ENCODE measurements at regions not wholly inside any gene's neighbourhood (a gene's known extent, or its start where the extent isn't known, plus 50 kb on each side); places are given as distances from the start of the nearest gene placed in this dataset.

DNA sequence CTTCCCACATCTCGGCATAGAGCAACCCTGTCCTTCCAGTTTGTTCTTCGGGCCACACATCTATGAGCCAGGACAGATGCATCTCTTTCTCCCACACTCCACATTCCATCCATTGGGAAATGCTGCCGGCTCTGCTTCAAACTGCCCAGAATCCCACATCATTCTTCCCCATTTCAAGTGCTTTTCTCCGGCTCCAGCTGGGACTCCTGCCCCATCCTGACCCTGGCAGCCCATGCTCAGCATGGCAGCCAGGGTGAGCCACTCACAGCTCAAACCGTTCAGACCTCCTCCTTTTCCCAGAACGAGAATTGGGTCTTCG, 132.8 kb upstream of the SDK2 start:
- Histone ChIP-seq H3K4me3 (replicated peaks in 1 of 2; ENCODE audit: low read depth in 1 of 2, low read length in 2 of 2) (no peak overlapping the region), H3K9me3 (ENCODE audit: control insufficient read depth in 1 of 2, insufficient read depth in 1 of 2, low read depth in 1 of 2, low read length in 2 of 2) (no peaks in the 10 kb centered on the region), H3K9me2 (ENCODE audit: insufficient read depth) (no peaks in the 10 kb centered on the region), H3K36me3 (ENCODE audit: control insufficient read depth in 1 of 2, insufficient read depth in 2 of 2, low read length in 2 of 2) (no peaks in the 10 kb centered on the region), H3K4me1 (ENCODE audit: control insufficient read depth in 1 of 2, insufficient read depth in 2 of 2, low read length in 2 of 2) (no peaks in the 10 kb centered on the region), H4K20me1 (ENCODE audit: insufficient read depth) (no peaks in the 10 kb centered on the region), H3K27me3 (ENCODE audit: insufficient read depth, low read length) (peaks cover 56% of the 10 kb centered on the region), H3K27ac (ENCODE audit: low read depth, low read length) (no peak overlapping the region), H3K4me2 (ENCODE audit: low read length) (no peak overlapping the region), H3K79me2 (ENCODE audit: insufficient read depth, low read length) (no peaks in the 10 kb centered on the region), H3K9ac (ENCODE audit: low read length) (no peak overlapping the region), H2AFZ (ENCODE audit: low read depth, low read length, poor library complexity, severe bottlenecking) (no peak overlapping the region)
- ChIA-PET POLR2A (no interaction called here), CTCF (no interaction called here), RAD21 (ENCODE audit: low non-redundant PET in 1 of 2, low total read pairs in 2 of 2, uncharacterized antibody in 2 of 2, unreplicated experiment in 2 of 2) (no interaction called here)
- no peak for DNase-seq (ENCODE audit: low read depth, low spot score)
- intact Hi-C loops (cut with micrococcal nuclease): no loop called here
- TF ChIP-seq ZNF274 (IDR thresholded peaks at IDR 0.05; ENCODE audit: low read depth, low read length): no peak
- no peak for TF ChIP-seq ELF1 (IDR thresholded peaks at IDR 0.05; ENCODE audit: borderline replicate concordance, low read depth)
- TF ChIP-seq, protein P1, sequence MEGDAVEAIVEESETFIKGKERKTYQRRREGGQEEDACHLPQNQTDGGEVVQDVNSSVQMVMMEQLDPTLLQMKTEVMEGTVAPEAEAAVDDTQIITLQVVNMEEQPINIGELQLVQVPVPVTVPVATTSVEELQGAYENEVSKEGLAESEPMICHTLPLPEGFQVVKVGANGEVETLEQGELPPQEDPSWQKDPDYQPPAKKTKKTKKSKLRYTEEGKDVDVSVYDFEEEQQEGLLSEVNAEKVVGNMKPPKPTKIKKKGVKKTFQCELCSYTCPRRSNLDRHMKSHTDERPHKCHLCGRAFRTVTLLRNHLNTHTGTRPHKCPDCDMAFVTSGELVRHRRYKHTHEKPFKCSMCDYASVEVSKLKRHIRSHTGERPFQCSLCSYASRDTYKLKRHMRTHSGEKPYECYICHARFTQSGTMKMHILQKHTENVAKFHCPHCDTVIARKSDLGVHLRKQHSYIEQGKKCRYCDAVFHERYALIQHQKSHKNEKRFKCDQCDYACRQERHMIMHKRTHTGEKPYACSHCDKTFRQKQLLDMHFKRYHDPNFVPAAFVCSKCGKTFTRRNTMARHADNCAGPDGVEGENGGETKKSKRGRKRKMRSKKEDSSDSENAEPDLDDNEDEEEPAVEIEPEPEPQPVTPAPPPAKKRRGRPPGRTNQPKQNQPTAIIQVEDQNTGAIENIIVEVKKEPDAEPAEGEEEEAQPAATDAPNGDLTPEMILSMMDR (IDR thresholded peaks at IDR 0.05 in 2 of 3, conservative IDR thresholded peaks at IDR 0.05 in 1 of 3; ENCODE audit: borderline replicate concordance in 1 of 3, insufficient read depth in 1 of 3, low read depth in 2 of 3, low read length in 2 of 3): no peak
- no peak for ATAC-seq
- no TSS peak for BruUV-seq (replicated peaks)

DNA sequence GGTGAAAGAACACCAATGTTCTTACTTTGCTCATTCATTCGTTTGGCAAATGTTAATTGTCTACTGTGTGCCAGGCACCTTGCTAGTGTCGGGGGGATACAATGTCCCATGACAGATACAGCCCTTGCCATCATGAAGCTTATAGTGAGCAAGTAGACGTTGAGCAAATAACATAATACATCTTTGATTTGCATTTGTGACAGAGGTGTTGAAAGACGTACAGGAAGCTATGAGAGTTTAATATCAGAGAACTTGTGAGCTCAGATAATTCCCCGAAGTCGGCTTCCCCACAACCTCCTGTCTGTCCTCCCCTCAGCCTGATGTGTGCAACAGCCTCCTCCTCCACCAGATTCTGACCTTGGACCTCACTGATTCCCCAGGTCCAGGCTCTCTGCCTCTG, 138.0 kb upstream of the SDK2 start:
- ChIA-PET RAD21 (ENCODE audit: low non-redundant PET in 1 of 2, low total read pairs in 2 of 2, uncharacterized antibody in 2 of 2, unreplicated experiment in 2 of 2) (no interaction called here), CTCF (interaction anchor here (0.6 to 1.7 kb wide), 7 partner anchors 10 to 354 kb away, joined by 3 to 6 read pairs (median 4); no protein-coding TSS in a partner anchor), POLR2A (no interaction called here)
- ATAC-seq (no peak), DNase-seq (ENCODE audit: low read depth, low spot score) (no peak)
- intact Hi-C loops (cut with micrococcal nuclease): loop anchor here (2.0 to 10.0 kb wide), 2 partner anchors 361 to 527 kb away; no protein-coding TSS in a partner anchor
- Histone ChIP-seq H3K4me3 (replicated peaks in 1 of 2; ENCODE audit: low read depth in 1 of 2, low read length in 2 of 2) (no peak overlapping the region), H3K79me2 (ENCODE audit: insufficient read depth, low read length) (no peaks in the 10 kb centered on the region), H3K4me1 (ENCODE audit: control insufficient read depth in 1 of 2, insufficient read depth in 2 of 2, low read length in 2 of 2) (peaks cover 0 to 8% of the 10 kb centered on the region in 2 experiments; a peak in 2 of 4 replicates), H3K9ac (ENCODE audit: low read length) (no peak overlapping the region), H3K27me3 (ENCODE audit: insufficient read depth, low read length) (peaks cover 55% of the 10 kb centered on the region; the same call in 1 of the 2 replicates), H3K36me3 (ENCODE audit: control insufficient read depth in 1 of 2, insufficient read depth in 2 of 2, low read length in 2 of 2) (no peaks in the 10 kb centered on the region), H3K9me3 (ENCODE audit: control insufficient read depth in 1 of 2, insufficient read depth in 1 of 2, low read depth in 1 of 2, low read length in 2 of 2) (no peaks in the 10 kb centered on the region), H2AFZ (ENCODE audit: low read depth, low read length, poor library complexity, severe bottlenecking) (no peak overlapping the region), H3K27ac (ENCODE audit: low read depth, low read length) (no peak overlapping the region), H3K9me2 (ENCODE audit: insufficient read depth) (no peaks in the 10 kb centered on the region), H4K20me1 (ENCODE audit: insufficient read depth) (no peaks in the 10 kb centered on the region), H3K4me2 (ENCODE audit: low read length) (no peak overlapping the region)
- no TSS peak for BruUV-seq (replicated peaks)
- TF ChIP-seq YY1 (IDR thresholded peaks at IDR 0.05; ENCODE audit: extremely low read depth, insufficient replicate concordance, low read depth, low read length): no peak
- TF ChIP-seq TCF7L2 (IDR thresholded peaks at IDR 0.05; ENCODE audit: borderline replicate concordance, extremely low read depth, insufficient read depth, insufficient read length): no peak
- no peak for TF ChIP-seq POLR2A (IDR thresholded peaks at IDR 0.05; ENCODE audit: borderline replicate concordance, extremely low read depth, insufficient read depth, insufficient read length)
- no peak for TF ChIP-seq CBX3 (IDR thresholded peaks at IDR 0.05; ENCODE audit: low read depth)
- TF ChIP-seq SIN3A (IDR thresholded peaks at IDR 0.05; ENCODE audit: low read depth): no peak
- no peak for TF ChIP-seq POLR2AphosphoS5 (IDR thresholded peaks at IDR 0.05; ENCODE audit: low read depth, low read length)
- TF ChIP-seq, protein P2, sequence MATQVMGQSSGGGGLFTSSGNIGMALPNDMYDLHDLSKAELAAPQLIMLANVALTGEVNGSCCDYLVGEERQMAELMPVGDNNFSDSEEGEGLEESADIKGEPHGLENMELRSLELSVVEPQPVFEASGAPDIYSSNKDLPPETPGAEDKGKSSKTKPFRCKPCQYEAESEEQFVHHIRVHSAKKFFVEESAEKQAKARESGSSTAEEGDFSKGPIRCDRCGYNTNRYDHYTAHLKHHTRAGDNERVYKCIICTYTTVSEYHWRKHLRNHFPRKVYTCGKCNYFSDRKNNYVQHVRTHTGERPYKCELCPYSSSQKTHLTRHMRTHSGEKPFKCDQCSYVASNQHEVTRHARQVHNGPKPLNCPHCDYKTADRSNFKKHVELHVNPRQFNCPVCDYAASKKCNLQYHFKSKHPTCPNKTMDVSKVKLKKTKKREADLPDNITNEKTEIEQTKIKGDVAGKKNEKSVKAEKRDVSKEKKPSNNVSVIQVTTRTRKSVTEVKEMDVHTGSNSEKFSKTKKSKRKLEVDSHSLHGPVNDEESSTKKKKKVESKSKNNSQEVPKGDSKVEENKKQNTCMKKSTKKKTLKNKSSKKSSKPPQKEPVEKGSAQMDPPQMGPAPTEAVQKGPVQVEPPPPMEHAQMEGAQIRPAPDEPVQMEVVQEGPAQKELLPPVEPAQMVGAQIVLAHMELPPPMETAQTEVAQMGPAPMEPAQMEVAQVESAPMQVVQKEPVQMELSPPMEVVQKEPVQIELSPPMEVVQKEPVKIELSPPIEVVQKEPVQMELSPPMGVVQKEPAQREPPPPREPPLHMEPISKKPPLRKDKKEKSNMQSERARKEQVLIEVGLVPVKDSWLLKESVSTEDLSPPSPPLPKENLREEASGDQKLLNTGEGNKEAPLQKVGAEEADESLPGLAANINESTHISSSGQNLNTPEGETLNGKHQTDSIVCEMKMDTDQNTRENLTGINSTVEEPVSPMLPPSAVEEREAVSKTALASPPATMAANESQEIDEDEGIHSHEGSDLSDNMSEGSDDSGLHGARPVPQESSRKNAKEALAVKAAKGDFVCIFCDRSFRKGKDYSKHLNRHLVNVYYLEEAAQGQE (IDR thresholded peaks at IDR 0.05; ENCODE audit: low read depth): no peak
- no peak for TF ChIP-seq CEBPB (IDR thresholded peaks at IDR 0.05; ENCODE audit: low read depth)
- TF ChIP-seq, protein P1 (IDR thresholded peaks at IDR 0.05 in 2 of 3, conservative IDR thresholded peaks at IDR 0.05 in 1 of 3; ENCODE audit: borderline replicate concordance in 1 of 3, insufficient read depth in 1 of 3, low read depth in 2 of 3, low read length in 2 of 3): no peak
- no peak for TF ChIP-seq SP1 (IDR thresholded peaks at IDR 0.05; ENCODE audit: low read depth)
- TF ChIP-seq FOSL1 (IDR thresholded peaks at IDR 0.05; ENCODE audit: low read depth): no peak

Data from HCT116 (cell line).